ENCODE measurements at regions not wholly inside any gene's neighbourhood (a gene's known extent, or its start where the extent isn't known, plus 50 kb on each side); places are given as distances from the start of the nearest gene placed in this dataset.
"Not testable (repeated sequence)": the region's sequence is repeated elsewhere in the genome, so short reads cannot be mapped to it uniquely, and the experiment has no call there.

GRCh38 chr13:85140192-85140591 lies 659.0 kb downstream of the SLITRK6 start:
- no peaks in the 10 kb centered on the region for H3K79me2 ChIP-seq (ENCODE audit: low read depth)
- no peaks in the 10 kb centered on the region for H4K20me1 ChIP-seq (ENCODE audit: insufficient read depth)
- no peak overlapping the region for H2AFZ ChIP-seq
- H3K9me2 ChIP-seq (ENCODE audit: insufficient read depth): no peaks in the 10 kb centered on the region
- no peak overlapping the region for H3K4me2 ChIP-seq
- DNase-seq: peak; percentile 9 to 41
- H3K4me1 ChIP-seq (replicated peaks; ENCODE audit: insufficient read depth): no peaks in the 10 kb centered on the region
- no TSS peak for BruUV-seq (replicated peaks)
- intact Hi-C loops (cut with micrococcal nuclease; ENCODE audit: unreplicated experiment): no loop called here
- H3K27ac ChIP-seq: no peak overlapping the region
- ChIA-PET CTCF (no interaction called here), POLR2A (ENCODE audit: unreplicated experiment) (no interaction called here)
- H3K27me3 ChIP-seq (ENCODE audit: insufficient read depth, low read depth): no peaks in the 10 kb centered on the region
- H3K36me3 ChIP-seq (ENCODE audit: low read depth): no peaks in the 10 kb centered on the region
- H3F3A ChIP-seq (ENCODE audit: insufficient read depth, low read depth): no peaks in the 10 kb centered on the region
- no peak overlapping the region for H3K4me3 ChIP-seq
- H3K9me3 ChIP-seq (ENCODE audit: insufficient read depth, low read depth): no peaks in the 10 kb centered on the region
- TF ChIP-seq EZH2 (IDR thresholded peaks at IDR 0.05; ENCODE audit: low read depth): no peak
- TF ChIP-seq, protein P1, sequence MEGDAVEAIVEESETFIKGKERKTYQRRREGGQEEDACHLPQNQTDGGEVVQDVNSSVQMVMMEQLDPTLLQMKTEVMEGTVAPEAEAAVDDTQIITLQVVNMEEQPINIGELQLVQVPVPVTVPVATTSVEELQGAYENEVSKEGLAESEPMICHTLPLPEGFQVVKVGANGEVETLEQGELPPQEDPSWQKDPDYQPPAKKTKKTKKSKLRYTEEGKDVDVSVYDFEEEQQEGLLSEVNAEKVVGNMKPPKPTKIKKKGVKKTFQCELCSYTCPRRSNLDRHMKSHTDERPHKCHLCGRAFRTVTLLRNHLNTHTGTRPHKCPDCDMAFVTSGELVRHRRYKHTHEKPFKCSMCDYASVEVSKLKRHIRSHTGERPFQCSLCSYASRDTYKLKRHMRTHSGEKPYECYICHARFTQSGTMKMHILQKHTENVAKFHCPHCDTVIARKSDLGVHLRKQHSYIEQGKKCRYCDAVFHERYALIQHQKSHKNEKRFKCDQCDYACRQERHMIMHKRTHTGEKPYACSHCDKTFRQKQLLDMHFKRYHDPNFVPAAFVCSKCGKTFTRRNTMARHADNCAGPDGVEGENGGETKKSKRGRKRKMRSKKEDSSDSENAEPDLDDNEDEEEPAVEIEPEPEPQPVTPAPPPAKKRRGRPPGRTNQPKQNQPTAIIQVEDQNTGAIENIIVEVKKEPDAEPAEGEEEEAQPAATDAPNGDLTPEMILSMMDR (conservative IDR thresholded peaks at IDR 0.05): no peak

- H3K9me3 ChIP-seq (ENCODE audit: insufficient read depth, low read depth): no peaks in the 10 kb centered on the region
- no peak overlapping the region for H3K4me2 ChIP-seq
- POLR2A ChIA-PET (ENCODE audit: unreplicated experiment): no interaction called here
- no TSS peak for BruUV-seq (replicated peaks)
- no peaks in the 10 kb centered on the region for H3K36me3 ChIP-seq (ENCODE audit: low read depth)
- TF ChIP-seq, protein P1 (conservative IDR thresholded peaks at IDR 0.05): no peak
- no peak for TF ChIP-seq EZH2 (IDR thresholded peaks at IDR 0.05; ENCODE audit: low read depth)
- DNase-seq: no peak
- CTCF ChIA-PET: no interaction called here
- H3K27ac ChIP-seq: no peak overlapping the region
- H3F3A ChIP-seq (ENCODE audit: insufficient read depth, low read depth): no peaks in the 10 kb centered on the region
- H2AFZ ChIP-seq: no peak overlapping the region
- no peaks in the 10 kb centered on the region for H3K4me1 ChIP-seq (replicated peaks; ENCODE audit: insufficient read depth)
- H3K27me3 ChIP-seq (ENCODE audit: insufficient read depth, low read depth): no peaks in the 10 kb centered on the region
- H3K9me2 ChIP-seq (ENCODE audit: insufficient read depth): no peaks in the 10 kb centered on the region
- intact Hi-C loops (cut with micrococcal nuclease; ENCODE audit: unreplicated experiment): no loop called here
- no peaks in the 10 kb centered on the region for H4K20me1 ChIP-seq (ENCODE audit: insufficient read depth)
- H3K4me3 ChIP-seq: no peak overlapping the region
- no peaks in the 10 kb centered on the region for H3K79me2 ChIP-seq (ENCODE audit: low read depth)
Measured at GRCh38 chr13:85137516-85137915, 661.7 kb downstream of the SLITRK6 start.

DNA sequence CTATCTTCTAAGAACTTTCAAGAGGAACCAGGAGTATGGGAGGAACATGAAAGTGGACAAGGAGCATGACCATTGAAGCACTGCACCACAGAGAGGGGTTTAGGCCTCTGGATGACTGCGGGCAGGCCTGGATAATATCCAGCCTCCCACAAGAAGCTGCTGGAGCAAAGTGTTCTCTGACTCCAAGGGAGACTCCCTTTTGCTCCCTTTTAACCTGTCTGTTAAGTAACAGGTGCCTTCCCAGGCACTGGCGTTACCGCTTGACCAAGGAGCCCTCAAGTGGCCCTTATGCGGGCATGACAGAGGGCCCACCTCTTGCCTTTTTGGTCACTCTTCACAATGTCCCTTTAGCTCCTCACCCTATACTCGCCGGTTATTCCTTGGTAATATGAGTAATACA lies 666.2 kb downstream of the SLITRK6 start:
- Histone ChIP-seq H3K9me2 (ENCODE audit: insufficient read depth) (no peaks in the 10 kb centered on the region), H3K27me3 (ENCODE audit: insufficient read depth, low read depth) (no peaks in the 10 kb centered on the region), H3K9me3 (ENCODE audit: insufficient read depth, low read depth) (no peaks in the 10 kb centered on the region), H3K36me3 (ENCODE audit: low read depth) (no peaks in the 10 kb centered on the region), H3F3A (ENCODE audit: insufficient read depth, low read depth) (no peaks in the 10 kb centered on the region), H3K4me2 (no peak overlapping the region), H4K20me1 (ENCODE audit: insufficient read depth) (no peaks in the 10 kb centered on the region), H3K27ac (no peak overlapping the region), H3K79me2 (ENCODE audit: low read depth) (no peaks in the 10 kb centered on the region), H3K4me1 (replicated peaks; ENCODE audit: insufficient read depth) (no peaks in the 10 kb centered on the region), H2AFZ (no peak overlapping the region), H3K4me3 (no peak overlapping the region)
- no TSS peak for BruUV-seq (replicated peaks)
- ChIA-PET POLR2A (ENCODE audit: unreplicated experiment) (no interaction called here), CTCF (no interaction called here)
- DNase-seq: no peak
- intact Hi-C loops (cut with micrococcal nuclease; ENCODE audit: unreplicated experiment): no loop called here
- TF ChIP-seq, protein P1 (conservative IDR thresholded peaks at IDR 0.05): no peak

DNA sequence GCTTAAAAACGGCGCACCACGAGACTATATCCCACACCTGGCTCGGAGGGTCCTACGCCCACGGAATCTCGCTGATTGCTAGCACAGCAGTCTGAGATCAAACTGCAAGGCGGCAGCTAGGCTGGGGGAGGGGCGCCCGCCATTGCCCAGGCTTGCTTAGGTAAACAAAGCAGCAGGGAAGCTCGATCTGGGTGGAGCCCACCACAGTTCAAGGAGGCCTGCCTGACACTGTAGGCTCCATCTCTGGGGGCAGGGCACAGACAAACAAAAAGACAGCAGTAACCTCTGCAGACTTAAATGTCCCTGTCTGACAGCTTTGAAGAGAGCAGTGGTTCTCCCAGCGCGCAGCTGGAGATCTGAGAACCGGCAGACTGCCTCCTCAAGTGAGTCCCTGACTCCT lies 675.7 kb downstream of the SLITRK6 start:
- BruUV-seq (replicated peaks); H2AFZ ChIP-seq; H3K27ac ChIP-seq; H3K4me3 ChIP-seq; POLR2A ChIA-PET (ENCODE audit: unreplicated experiment); intact Hi-C loops (cut with micrococcal nuclease; ENCODE audit: unreplicated experiment); H4K20me1 ChIP-seq (ENCODE audit: insufficient read depth); H3K9me2 ChIP-seq (ENCODE audit: insufficient read depth); CTCF ChIA-PET; H3K4me1 ChIP-seq (replicated peaks; ENCODE audit: insufficient read depth); H3K27me3 ChIP-seq (ENCODE audit: insufficient read depth, low read depth); H3K4me2 ChIP-seq; H3K79me2 ChIP-seq (ENCODE audit: low read depth); H3K36me3 ChIP-seq (ENCODE audit: low read depth); DNase-seq; H3F3A ChIP-seq (ENCODE audit: insufficient read depth, low read depth); H3K9me3 ChIP-seq (ENCODE audit: insufficient read depth, low read depth): not testable (repeated sequence)

Data from PC-9 (cell line).